ENCODE measurements at regions not wholly inside any gene's neighbourhood (a gene's known extent, or its start where the extent isn't known, plus 50 kb on each side); places are given as distances from the start of the nearest gene placed in this dataset.

GRCh38 chr2:129133692-129134641 is 815.3 kb upstream of the HS6ST1 start:
- no peak for DNase-seq (ENCODE audit: low spot score)

GRCh38 chr2:129135017-129135416 is 816.3 kb upstream of the HS6ST1 start:
- DNase-seq (ENCODE audit: low spot score), result no peak

- no peak for DNase-seq (ENCODE audit: low spot score)
Observed at GRCh38 chr2:129139380-129139779, 820.7 kb upstream of the HS6ST1 start.

- DNase-seq (ENCODE audit: low spot score), result no peak
Observed at GRCh38 chr2:129142465-129142864, 823.8 kb upstream of the HS6ST1 start.

- DNase-seq (ENCODE audit: low spot score), result no peak
Observed at GRCh38 chr2:129144082-129144791, 825.6 kb upstream of the HS6ST1 start.

GRCh38 chr2:129152514-129152913 is 827.0 kb upstream of the RAB6C start:
- no peak for DNase-seq (ENCODE audit: low spot score)

GRCh38 chr2:129160879-129161278 is 818.6 kb upstream of the RAB6C start:
- DNase-seq (ENCODE audit: low spot score), result no peak

- DNase-seq (ENCODE audit: low spot score), result no peak
Observed at GRCh38 chr2:129164220-129164949, 815.1 kb upstream of the RAB6C start.

- no peak for DNase-seq (ENCODE audit: low spot score)
Observed at GRCh38 chr2:129165006-129165405, 814.5 kb upstream of the RAB6C start.

- no peak for DNase-seq (ENCODE audit: low spot score)
Observed at GRCh38 chr2:129167456-129167855, 812.0 kb upstream of the RAB6C start.

- no peak for DNase-seq (ENCODE audit: low spot score)
Observed at GRCh38 chr2:129170570-129170969, 808.9 kb upstream of the RAB6C start.

- no peak for DNase-seq (ENCODE audit: low spot score)
Observed at GRCh38 chr2:129174143-129174542, 805.3 kb upstream of the RAB6C start.

- DNase-seq (ENCODE audit: low spot score), result no peak
Observed at GRCh38 chr2:129175051-129175450, 804.4 kb upstream of the RAB6C start.

GRCh38 chr2:129176375-129176774 is 803.1 kb upstream of the RAB6C start:
- no peak for DNase-seq (ENCODE audit: low spot score)

GRCh38 chr2:129178356-129178755 is 801.1 kb upstream of the RAB6C start:
- peak; percentile 48 for DNase-seq (ENCODE audit: low spot score)

GRCh38 chr2:129179199-129179598 is 800.3 kb upstream of the RAB6C start:
- DNase-seq (ENCODE audit: low spot score), result no peak

GRCh38 chr2:129180124-129180716 is 799.2 kb upstream of the RAB6C start:
- DNase-seq (ENCODE audit: low spot score), result no peak

GRCh38 chr2:129181433-129181832 is 798.0 kb upstream of the RAB6C start:
- DNase-seq (ENCODE audit: low spot score), result no peak

- no peak for DNase-seq (ENCODE audit: low spot score)
Observed at GRCh38 chr2:129181963-129182362, 797.5 kb upstream of the RAB6C start.

- no peak for DNase-seq (ENCODE audit: low spot score)
Observed at GRCh38 chr2:129187343-129187742, 792.1 kb upstream of the RAB6C start.

- DNase-seq (ENCODE audit: low spot score), result no peak
Observed at GRCh38 chr2:129188451-129188850, 791.0 kb upstream of the RAB6C start.
